ENCODE measurements at regions not wholly inside any gene's neighbourhood (a gene's known extent, or its start where the extent isn't known, plus 50 kb on each side); places are given as distances from the start of the nearest gene placed in this dataset.

GRCh38 chr9:95649801-95650213 is 133.0 kb upstream of the PTCH1 start:
- Mint-ChIP-seq H3K36me3 (ENCODE audit: insufficient read depth) (no peaks in the 10 kb centered on the region), H3K27ac (no peak overlapping the region), H3K9me3 (ENCODE audit: low read depth) (no peaks in the 10 kb centered on the region), H3K4me3 (ENCODE audit: low read depth) (no peak overlapping the region), H3K4me1 (ENCODE audit: low read depth) (no peaks in the 10 kb centered on the region), H3K27me3 (peaks cover 3% of the 10 kb centered on the region)
- no peak for TF ChIP-seq CTCF (IDR thresholded peaks at IDR 0.05; ENCODE audit: unreplicated experiment)
- no peak for DNase-seq (ENCODE audit: low spot score, unreplicated experiment)

- Mint-ChIP-seq H3K4me1 (ENCODE audit: low read depth) (no peaks in the 10 kb centered on the region), H3K36me3 (ENCODE audit: insufficient read depth) (no peaks in the 10 kb centered on the region), H3K4me3 (ENCODE audit: low read depth) (no peak overlapping the region), H3K27ac (no peak overlapping the region), H3K9me3 (ENCODE audit: low read depth) (no peaks in the 10 kb centered on the region), H3K27me3 (peaks cover 3% of the 10 kb centered on the region)
- DNase-seq (ENCODE audit: low spot score, unreplicated experiment): no peak
- TF ChIP-seq CTCF (IDR thresholded peaks at IDR 0.05; ENCODE audit: unreplicated experiment): no peak
These were observed 131.5 kb upstream of the PTCH1 start for GRCh38 chr9:95648225-95648624.

GRCh38 chr9:95645992-95646391 is 129.2 kb upstream of the PTCH1 start:
- Mint-ChIP-seq H3K27ac (no peak overlapping the region), H3K4me1 (ENCODE audit: low read depth) (no peaks in the 10 kb centered on the region), H3K36me3 (ENCODE audit: insufficient read depth) (no peaks in the 10 kb centered on the region), H3K27me3 (peaks cover 3% of the 10 kb centered on the region), H3K4me3 (ENCODE audit: low read depth) (no peak overlapping the region), H3K9me3 (ENCODE audit: low read depth) (no peaks in the 10 kb centered on the region)
- no peak for TF ChIP-seq CTCF (IDR thresholded peaks at IDR 0.05; ENCODE audit: unreplicated experiment)
- DNase-seq (ENCODE audit: low spot score, unreplicated experiment): no peak

GRCh38 chr9:95645579-95645978 is 128.8 kb upstream of the PTCH1 start:
- H3K36me3 Mint-ChIP-seq (ENCODE audit: insufficient read depth): no peaks in the 10 kb centered on the region
- no peak for TF ChIP-seq CTCF (IDR thresholded peaks at IDR 0.05; ENCODE audit: unreplicated experiment)
- no peak overlapping the region for H3K27ac Mint-ChIP-seq
- no peak overlapping the region for H3K4me3 Mint-ChIP-seq (ENCODE audit: low read depth)
- no peaks in the 10 kb centered on the region for H3K4me1 Mint-ChIP-seq (ENCODE audit: low read depth)
- no peaks in the 10 kb centered on the region for H3K27me3 Mint-ChIP-seq
- no peak for DNase-seq (ENCODE audit: low spot score, unreplicated experiment)
- no peaks in the 10 kb centered on the region for H3K9me3 Mint-ChIP-seq (ENCODE audit: low read depth)

GRCh38 chr9:95644377-95644776 is 127.6 kb upstream of the PTCH1 start:
- TF ChIP-seq CTCF (IDR thresholded peaks at IDR 0.05; ENCODE audit: unreplicated experiment): no peak
- no peak overlapping the region for H3K4me3 Mint-ChIP-seq (ENCODE audit: low read depth)
- H3K36me3 Mint-ChIP-seq (ENCODE audit: insufficient read depth): no peaks in the 10 kb centered on the region
- no peaks in the 10 kb centered on the region for H3K27me3 Mint-ChIP-seq
- no peak overlapping the region for H3K27ac Mint-ChIP-seq
- H3K9me3 Mint-ChIP-seq (ENCODE audit: low read depth): no peaks in the 10 kb centered on the region
- H3K4me1 Mint-ChIP-seq (ENCODE audit: low read depth): no peaks in the 10 kb centered on the region
- DNase-seq (ENCODE audit: low spot score, unreplicated experiment): no peak
